NT2/D1 (cell line): ENCODE measurements at regions not wholly inside any gene's neighbourhood (a gene's known extent, or its start where the extent isn't known, plus 50 kb on each side); places are given as distances from the start of the nearest gene placed in this dataset.

Source experiments
- DNase-seq: peaks from one replicate; pipeline ENCODE4 v3.0.0-alpha.2; 2011; ENCODE audit warnings: low read depth, low spot score
- H3K27me3 ChIP-seq: 2 replicates; pipeline ENCODE4 v1.6.0; 2011; ENCODE audit warnings: mild to moderate bottlenecking; ENCODE audit not compliant: insufficient read length, insufficient read depth
- H3K36me3 ChIP-seq: 2 replicates; pipeline ENCODE4 v1.6.1; 2011; ENCODE audit warnings: mild to moderate bottlenecking, low read length, mixed read lengths; ENCODE audit not compliant: insufficient read depth, insufficient read length
- H3K4me1 ChIP-seq: 2 replicates; pipeline ENCODE4 v1.5.1; 2011; ENCODE audit not compliant: insufficient read depth, insufficient read length
- H3K4me3 ChIP-seq: 2 replicates; pipeline ENCODE4 v1.5.1; 2011; ENCODE audit warnings: low read depth; ENCODE audit not compliant: insufficient read length
- H3K9ac ChIP-seq: 2 replicates; pipeline ENCODE4 v1.6.0; 2011; ENCODE audit warnings: low read depth; ENCODE audit not compliant: insufficient read length
- H3K9me3 ChIP-seq: 2 replicates; pipeline ENCODE4 v1.5.1; 2011; ENCODE audit warnings: mild to moderate bottlenecking, low read length; ENCODE audit not compliant: insufficient read depth
- SUZ12 ChIP-seq: IDR thresholded peaks from 2 replicates; pipeline ENCODE4 v1.6.1; 2011; ENCODE audit not compliant: insufficient read length, insufficient read depth; ENCODE audit errors: extremely low read depth
- YY1 ChIP-seq: IDR thresholded peaks from 2 replicates; pipeline ENCODE4 v1.6.1; 2011; ENCODE audit not compliant: insufficient read length, insufficient read depth
- ZNF274 ChIP-seq: IDR thresholded peaks from 2 replicates; pipeline ENCODE4 v1.6.1; 2011; ENCODE audit warnings: mild to moderate bottlenecking, low read depth, low read length

- peaks cover 10% of the 10 kb centered on the region for H3K4me1 ChIP-seq
- H3K4me3 ChIP-seq, result no peak overlapping the region
- H3K36me3 ChIP-seq, result no peaks in the 10 kb centered on the region
- H3K27me3 ChIP-seq, result no peaks in the 10 kb centered on the region
- no peaks in the 10 kb centered on the region for H3K9me3 ChIP-seq
- TF ChIP-seq SUZ12, result no peak
- TF ChIP-seq YY1, result no peak
- no peak for TF ChIP-seq ZNF274
- no peak for DNase-seq
- H3K9ac ChIP-seq, result peak overlapping the region; percentile 26
These were observed 92.1 kb downstream of the SYF2 start for GRCh38 chr1:25140073-25140797.

- H3K9me3 ChIP-seq, result no peaks in the 10 kb centered on the region
- TF ChIP-seq SUZ12, result no peak
- no peak for TF ChIP-seq ZNF274
- H3K9ac ChIP-seq, result no peak overlapping the region
- DNase-seq, result no peak
- no peaks in the 10 kb centered on the region for H3K36me3 ChIP-seq
- no peak overlapping the region for H3K4me3 ChIP-seq
- H3K4me1 ChIP-seq, result peaks cover 10% of the 10 kb centered on the region
- no peaks in the 10 kb centered on the region for H3K27me3 ChIP-seq
These were observed 94.5 kb downstream of the SYF2 start for GRCh38 chr1:25137521-25138395.

DNA sequence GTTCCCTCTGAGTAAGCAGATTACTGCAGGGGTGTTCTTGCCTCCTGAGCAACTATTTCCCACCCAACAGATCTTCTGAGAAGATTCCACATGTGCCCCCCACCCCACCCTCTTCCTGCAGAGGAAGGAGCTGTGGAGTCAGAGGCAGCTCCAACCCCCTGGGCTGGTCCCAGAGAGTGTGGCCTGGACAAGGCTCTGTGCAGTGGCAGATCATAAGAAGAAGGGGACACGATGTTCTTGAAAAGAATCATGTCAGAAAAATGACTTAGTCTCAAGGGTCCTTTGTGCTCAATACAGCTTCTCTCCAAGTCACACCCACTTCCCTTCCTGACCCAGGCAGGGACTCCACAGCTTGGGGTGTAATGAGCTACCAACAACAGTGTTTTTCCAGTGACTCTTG, 95.2 kb downstream of the SYF2 start:
- H3K9ac ChIP-seq, result no peak overlapping the region
- TF ChIP-seq SUZ12 (no peak), ZNF274 (no peak), YY1 (no peak)
- no peak for DNase-seq
- no peaks in the 10 kb centered on the region for H3K27me3 ChIP-seq
- no peaks in the 10 kb centered on the region for H3K36me3 ChIP-seq
- H3K4me3 ChIP-seq, result no peak overlapping the region
- no peaks in the 10 kb centered on the region for H3K9me3 ChIP-seq
- H3K4me1 ChIP-seq, result peaks cover 10% of the 10 kb centered on the region

DNA sequence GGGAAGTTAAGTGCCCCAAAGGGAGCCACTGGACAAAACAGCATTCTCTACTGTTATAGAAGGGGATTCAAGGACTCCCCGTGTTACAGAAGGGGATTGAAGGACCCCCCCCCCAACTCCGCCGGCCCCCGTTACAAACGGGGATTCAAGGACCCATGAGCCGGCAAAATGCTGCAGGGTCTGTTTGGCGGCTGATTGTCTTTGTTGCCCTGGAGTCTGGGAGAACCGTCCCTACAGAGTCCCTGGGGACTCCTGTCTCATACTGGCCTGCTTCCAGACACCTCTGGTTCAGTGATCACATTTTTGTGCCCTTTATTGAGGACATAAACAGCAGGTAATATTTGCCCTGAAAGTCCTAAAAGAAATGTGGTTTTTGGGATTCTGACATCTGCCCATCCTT, 96.4 kb downstream of the SYF2 start:
- H3K4me1 ChIP-seq, result peaks cover 10% of the 10 kb centered on the region
- H3K9me3 ChIP-seq, result no peaks in the 10 kb centered on the region
- no peak for DNase-seq
- no peaks in the 10 kb centered on the region for H3K27me3 ChIP-seq
- no peak overlapping the region for H3K4me3 ChIP-seq
- TF ChIP-seq SUZ12, result no peak
- TF ChIP-seq YY1, result no peak
- no peak for TF ChIP-seq ZNF274
- H3K36me3 ChIP-seq, result no peaks in the 10 kb centered on the region
- H3K9ac ChIP-seq, result no peak overlapping the region

- Histone ChIP-seq H3K4me1 (peaks cover 7% of the 10 kb centered on the region), H3K4me3 (no peak overlapping the region), H3K9ac (no peak overlapping the region), H3K36me3 (no peaks in the 10 kb centered on the region), H3K9me3 (no peaks in the 10 kb centered on the region), H3K27me3 (no peaks in the 10 kb centered on the region)
- DNase-seq, result no peak
- no peak for TF ChIP-seq ZNF274
- no peak for TF ChIP-seq SUZ12
- no peak for TF ChIP-seq YY1
These were observed 97.4 kb downstream of the SYF2 start for GRCh38 chr1:25134801-25135461.

DNA sequence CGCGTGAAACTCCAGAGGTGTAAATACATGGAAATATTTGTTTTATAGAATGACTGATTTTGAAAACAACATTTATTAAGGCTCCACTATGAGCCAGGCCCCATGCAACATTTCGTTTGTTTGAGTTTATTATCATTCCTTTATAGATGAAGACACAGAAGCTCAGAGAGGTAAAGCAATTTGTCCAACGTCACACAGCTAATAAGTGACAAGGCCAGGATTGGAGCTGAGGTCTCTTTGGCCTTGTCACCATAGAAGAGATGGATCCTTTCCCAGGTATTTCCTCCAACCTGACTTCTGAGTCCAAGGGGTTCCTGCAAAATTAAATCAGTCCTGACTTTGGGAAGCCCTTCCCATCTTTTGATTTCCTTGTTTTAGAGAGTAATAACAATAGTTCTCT, 98.0 kb downstream of the SYF2 start:
- DNase-seq, result no peak
- Histone ChIP-seq H3K27me3 (no peaks in the 10 kb centered on the region), H3K9me3 (no peaks in the 10 kb centered on the region), H3K4me3 (no peak overlapping the region), H3K9ac (no peak overlapping the region), H3K36me3 (no peaks in the 10 kb centered on the region), H3K4me1 (peaks cover 5% of the 10 kb centered on the region)
- TF ChIP-seq SUZ12 (no peak), YY1 (no peak), ZNF274 (no peak)

- no peaks in the 10 kb centered on the region for H3K4me1 ChIP-seq
- H3K36me3 ChIP-seq, result no peaks in the 10 kb centered on the region
- no peak for DNase-seq
- H3K4me3 ChIP-seq, result no peak overlapping the region
- H3K27me3 ChIP-seq, result no peaks in the 10 kb centered on the region
- peak overlapping the region; percentile 11 for H3K9ac ChIP-seq
- no peak for TF ChIP-seq YY1
- no peak for TF ChIP-seq SUZ12
- TF ChIP-seq ZNF274, result no peak
- H3K9me3 ChIP-seq, result no peaks in the 10 kb centered on the region
These were observed 100.5 kb downstream of the SYF2 start for GRCh38 chr1:25131794-25132193.
